ES-I3 (cell line): ENCODE measurements at regions not wholly inside any gene's neighbourhood (a gene's known extent, or its start where the extent isn't known, plus 50 kb on each side); places are given as distances from the start of the nearest gene placed in this dataset.

Experiments
- H3K36me3 ChIP-seq: 2 replicates; pipeline ENCODE4 v1.6.1; 2013; ENCODE audit warnings: mild to moderate bottlenecking, low read length, control low read depth, moderate library complexity; ENCODE audit not compliant: insufficient read depth
- H3K4me1 ChIP-seq: 2 replicates; pipeline ENCODE4 v1.6.1; 2013; ENCODE audit warnings: mild to moderate bottlenecking, control low read depth, low read length; ENCODE audit not compliant: insufficient read depth
- H3K9ac ChIP-seq: 2 replicates; pipeline ENCODE4 v1.6.1; 2013; ENCODE audit warnings: low read depth, mild to moderate bottlenecking, low read length, moderate library complexity
- H3K9me3 ChIP-seq: 2 replicates; pipeline ENCODE4 v1.6.1; 2013; ENCODE audit warnings: mild to moderate bottlenecking, low read length, moderate library complexity; ENCODE audit not compliant: control insufficient read depth, insufficient read depth

DNA sequence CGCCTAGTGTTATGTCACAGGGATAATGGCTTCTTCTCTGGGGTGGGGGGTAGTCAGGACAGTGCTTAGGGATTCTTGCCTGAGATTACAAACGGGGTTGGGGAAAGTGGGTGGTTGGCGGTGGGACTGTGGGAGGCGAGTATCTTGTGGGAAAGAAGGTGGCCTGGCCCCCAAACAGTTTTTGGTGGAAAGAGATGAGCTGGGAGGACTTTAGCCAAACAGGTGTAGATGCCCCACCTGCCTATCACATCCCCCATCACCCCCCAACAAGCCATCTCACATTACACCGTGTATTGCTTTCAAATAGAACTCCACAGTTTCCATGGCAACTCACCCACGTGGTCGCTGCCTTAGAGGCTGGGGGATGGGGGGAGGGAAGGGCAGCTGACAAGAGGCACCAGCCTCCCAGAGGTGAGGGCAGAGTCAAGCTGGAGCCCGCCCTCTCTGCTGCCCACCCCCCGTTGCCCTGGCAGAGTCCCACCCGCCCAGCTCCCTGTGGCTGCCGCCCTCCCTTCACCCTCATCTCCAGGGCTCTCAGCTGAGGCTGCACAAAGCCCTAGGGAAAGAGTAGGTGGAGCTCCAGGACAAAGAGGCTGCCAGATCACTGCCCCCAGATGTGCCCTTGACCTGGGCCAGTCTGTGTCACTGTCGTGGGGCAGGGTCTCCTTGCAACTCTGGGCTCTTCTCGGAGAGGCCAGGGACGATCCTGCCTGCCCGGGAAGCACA lies 98.3 kb downstream of the LRRC74A start:
- peaks cover 56% of the 10 kb centered on the region for H3K4me1 ChIP-seq
- peak overlapping the region; percentile 26; the same call in 1 of the 2 replicates for H3K9ac ChIP-seq
- no peaks in the 10 kb centered on the region for H3K9me3 ChIP-seq
- H3K36me3 ChIP-seq: no peaks in the 10 kb centered on the region

DNA sequence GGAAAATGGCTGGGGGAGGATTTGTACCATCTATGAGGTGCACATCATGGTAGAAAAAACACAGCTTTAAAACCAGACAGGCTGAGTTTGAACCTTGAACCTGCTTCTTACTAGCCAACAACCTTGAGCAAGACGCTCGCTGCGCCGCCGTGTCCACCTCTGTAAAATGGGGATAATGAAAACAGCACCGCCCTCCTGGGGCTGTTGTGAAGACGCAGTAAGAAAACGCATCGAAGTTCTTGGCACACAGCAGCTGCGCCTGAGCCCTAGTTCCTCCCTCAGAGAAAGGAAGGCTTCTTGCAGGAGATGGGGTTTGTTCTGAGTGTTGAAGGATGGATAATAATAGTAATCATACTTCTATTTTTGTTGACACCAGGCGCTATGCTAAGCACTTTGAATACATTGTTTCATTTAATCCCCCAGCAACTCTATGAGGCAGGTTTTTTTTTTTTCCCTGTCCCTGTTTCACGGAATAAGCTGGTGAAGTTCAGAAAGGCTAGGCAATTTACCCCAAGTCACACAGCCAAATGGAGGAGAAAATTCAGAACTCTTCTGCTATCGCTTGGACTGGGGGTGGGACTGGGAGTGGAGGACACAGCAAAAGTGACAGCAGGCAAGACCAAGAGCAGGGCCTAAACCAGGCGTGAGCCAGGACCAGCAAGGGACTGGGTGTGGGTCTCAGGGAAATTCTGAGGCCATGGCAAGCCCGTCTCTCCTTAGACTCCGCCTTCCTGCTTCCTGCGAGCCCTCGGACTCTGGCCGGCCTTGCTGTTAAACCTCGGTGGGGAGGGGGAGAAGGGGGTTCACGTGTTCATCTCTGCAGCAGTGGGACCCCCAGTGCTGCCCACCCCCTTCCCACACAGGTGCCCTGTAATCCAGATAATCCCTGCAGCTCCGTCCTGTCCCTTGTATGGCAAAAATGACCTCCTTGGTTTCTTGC lies 97.5 kb downstream of the LRRC74A start:
- Histone ChIP-seq H3K9ac (peak overlapping the region; percentile 26; the same call in 1 of the 2 replicates), H3K4me1 (peaks cover 62% of the 10 kb centered on the region), H3K9me3 (no peaks in the 10 kb centered on the region), H3K36me3 (no peaks in the 10 kb centered on the region)

DNA sequence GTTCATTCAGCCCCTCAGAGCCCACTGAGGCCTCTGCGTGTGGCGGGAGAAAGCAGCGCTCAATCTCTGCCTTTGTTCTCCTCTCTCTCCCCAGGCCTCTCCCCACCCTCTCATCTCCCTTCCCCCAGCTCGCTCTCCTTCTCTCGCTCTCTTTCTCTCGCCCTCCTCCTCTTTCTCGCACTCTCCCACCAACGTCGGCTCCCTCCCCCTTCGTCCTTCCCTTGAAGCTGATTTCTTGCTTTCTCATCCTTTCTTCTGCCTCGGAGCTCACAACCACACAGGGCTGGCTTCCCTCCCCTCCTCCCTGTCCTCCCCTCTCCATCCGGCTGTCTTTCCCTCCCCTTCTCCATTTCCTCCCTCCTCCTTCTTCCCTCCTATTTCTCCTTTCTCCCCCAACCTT lies 96.4 kb downstream of the LRRC74A start:
- no peaks in the 10 kb centered on the region for H3K36me3 ChIP-seq
- no peak overlapping the region; the same call in 1 of the 2 replicates for H3K9ac ChIP-seq
- peaks cover 64% of the 10 kb centered on the region for H3K4me1 ChIP-seq
- H3K9me3 ChIP-seq: no peaks in the 10 kb centered on the region

DNA sequence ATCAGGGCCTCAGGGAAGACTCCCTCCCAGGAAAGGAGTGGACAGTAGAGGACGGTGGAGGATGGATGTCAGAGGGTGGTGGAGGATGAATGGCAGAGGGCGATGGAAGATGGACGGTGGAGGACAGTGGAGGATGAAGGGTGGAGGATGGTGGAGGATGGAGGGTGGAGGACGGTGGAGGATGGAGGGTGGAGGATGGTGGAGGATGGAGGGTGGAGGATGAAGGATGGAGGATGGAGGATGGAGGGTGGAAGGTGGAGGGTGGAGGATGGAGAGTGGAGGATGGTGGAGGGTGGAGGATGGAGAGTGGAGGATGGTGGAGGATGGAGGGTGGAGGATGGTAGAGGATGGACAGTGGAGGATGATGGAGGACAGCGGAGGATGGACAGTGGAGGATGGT lies 95.9 kb downstream of the LRRC74A start:
- Histone ChIP-seq H3K36me3 (no peaks in the 10 kb centered on the region), H3K9me3 (no peaks in the 10 kb centered on the region), H3K9ac (no peak overlapping the region), H3K4me1 (peaks cover 69% of the 10 kb centered on the region)

DNA sequence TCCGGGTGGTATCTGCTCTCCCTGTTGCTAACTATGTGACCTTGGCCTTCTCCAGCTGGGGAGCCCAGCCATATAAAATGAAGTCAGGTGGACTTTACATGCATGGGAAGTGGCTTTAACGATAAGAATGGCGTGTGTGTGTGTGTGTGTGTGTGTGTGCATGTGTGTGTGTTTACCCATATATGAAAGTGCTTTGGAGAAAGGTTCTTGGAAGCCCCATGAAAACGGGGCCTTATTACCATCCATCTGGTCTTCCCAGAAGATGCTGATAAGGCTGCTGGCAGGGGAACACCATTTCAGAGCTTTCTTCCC lies 94.8 kb downstream of the LRRC74A start:
- H3K36me3 ChIP-seq: no peaks in the 10 kb centered on the region
- H3K9me3 ChIP-seq: no peaks in the 10 kb centered on the region
- no peak overlapping the region for H3K9ac ChIP-seq
- peaks cover 69% of the 10 kb centered on the region for H3K4me1 ChIP-seq

DNA sequence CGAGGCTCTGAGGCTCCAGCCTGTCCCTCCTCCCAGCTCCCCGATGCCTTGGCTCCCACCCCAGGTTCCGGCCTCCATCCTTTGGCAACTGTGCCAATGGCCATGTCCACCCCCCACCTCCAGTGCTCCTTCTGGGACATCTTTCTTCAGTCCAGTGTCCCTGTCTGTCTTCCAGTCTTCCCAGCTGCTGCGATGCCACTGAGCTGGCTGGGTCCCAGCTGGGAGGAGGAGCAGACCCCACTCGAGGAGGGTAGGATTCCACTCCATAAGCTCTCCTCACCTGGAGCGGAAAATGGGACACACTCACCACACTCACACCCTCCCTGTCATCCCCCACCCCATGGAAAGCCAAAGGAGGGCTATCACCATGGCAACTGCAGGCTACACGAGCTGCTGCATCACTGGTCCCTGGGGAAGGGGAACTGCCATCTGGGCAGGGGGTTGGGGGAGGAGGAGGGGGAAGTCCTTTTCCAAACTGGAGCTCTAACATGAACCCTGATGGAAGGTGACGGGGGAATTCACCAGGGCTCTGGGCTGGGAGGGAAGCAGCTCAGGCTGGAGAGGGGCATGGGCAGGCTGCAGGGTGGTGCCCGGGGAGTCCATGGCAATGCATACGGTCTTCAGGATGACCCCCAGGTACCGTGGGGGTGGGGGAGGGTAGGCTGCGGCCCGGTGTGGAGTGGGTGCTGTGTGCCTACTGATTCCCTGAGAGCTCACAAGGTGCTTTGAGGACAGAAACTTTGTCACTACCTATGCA lies 94.3 kb downstream of the LRRC74A start:
- Histone ChIP-seq H3K36me3 (no peaks in the 10 kb centered on the region), H3K4me1 (peaks cover 69% of the 10 kb centered on the region), H3K9me3 (no peaks in the 10 kb centered on the region), H3K9ac (no peak overlapping the region)

DNA sequence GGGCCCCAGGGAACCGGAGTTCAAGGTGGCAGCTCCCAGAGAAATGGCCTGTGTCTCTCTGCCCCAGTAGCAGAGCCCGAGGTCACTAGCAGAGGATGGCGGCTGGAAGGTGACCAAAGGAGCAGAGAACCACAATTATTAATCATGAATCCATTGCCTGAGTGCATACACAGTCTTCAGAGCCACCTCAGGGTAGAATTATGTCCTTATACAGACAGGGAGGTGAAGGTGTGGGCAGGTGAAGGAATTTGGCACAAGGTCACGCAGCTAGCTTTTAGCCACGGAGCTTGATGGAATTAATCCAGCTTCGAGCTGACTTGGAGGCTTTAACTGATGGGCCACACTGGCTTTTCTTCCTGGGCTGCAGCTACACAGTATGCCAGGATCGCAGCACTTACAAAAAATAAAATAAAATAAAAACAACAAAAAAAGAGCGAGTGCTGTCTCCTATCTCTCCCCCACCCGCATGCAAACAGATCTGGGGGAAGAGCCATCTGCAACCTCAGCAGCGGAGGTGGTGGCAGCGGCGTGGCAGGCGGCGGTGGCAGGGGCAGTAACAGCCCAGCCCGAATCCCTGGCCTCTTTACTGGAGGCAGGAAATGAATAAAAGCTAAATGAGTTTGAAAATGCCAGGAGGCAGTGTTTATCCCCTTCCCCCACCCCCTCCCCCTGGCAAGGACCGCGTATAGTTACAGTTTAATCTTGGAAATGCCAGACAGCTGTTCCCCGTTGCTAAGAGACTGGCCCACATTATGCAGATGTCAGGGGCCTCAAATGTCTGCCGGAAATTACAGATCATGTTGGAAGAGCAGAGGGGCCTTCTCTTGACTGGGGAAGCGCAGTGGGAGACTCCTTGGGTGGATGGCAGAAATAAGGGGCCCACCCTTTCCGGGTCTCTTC lies 93.5 kb downstream of the LRRC74A start:
- Histone ChIP-seq H3K9ac (peak overlapping the region; percentile 4; the same call in 1 of the 2 replicates), H3K36me3 (no peaks in the 10 kb centered on the region), H3K4me1 (peaks cover 67% of the 10 kb centered on the region), H3K9me3 (no peaks in the 10 kb centered on the region)
